ENCODE measurements at regions not wholly inside any gene's neighbourhood (a gene's known extent, or its start where the extent isn't known, plus 50 kb on each side); places are given as distances from the start of the nearest gene placed in this dataset.

DNA sequence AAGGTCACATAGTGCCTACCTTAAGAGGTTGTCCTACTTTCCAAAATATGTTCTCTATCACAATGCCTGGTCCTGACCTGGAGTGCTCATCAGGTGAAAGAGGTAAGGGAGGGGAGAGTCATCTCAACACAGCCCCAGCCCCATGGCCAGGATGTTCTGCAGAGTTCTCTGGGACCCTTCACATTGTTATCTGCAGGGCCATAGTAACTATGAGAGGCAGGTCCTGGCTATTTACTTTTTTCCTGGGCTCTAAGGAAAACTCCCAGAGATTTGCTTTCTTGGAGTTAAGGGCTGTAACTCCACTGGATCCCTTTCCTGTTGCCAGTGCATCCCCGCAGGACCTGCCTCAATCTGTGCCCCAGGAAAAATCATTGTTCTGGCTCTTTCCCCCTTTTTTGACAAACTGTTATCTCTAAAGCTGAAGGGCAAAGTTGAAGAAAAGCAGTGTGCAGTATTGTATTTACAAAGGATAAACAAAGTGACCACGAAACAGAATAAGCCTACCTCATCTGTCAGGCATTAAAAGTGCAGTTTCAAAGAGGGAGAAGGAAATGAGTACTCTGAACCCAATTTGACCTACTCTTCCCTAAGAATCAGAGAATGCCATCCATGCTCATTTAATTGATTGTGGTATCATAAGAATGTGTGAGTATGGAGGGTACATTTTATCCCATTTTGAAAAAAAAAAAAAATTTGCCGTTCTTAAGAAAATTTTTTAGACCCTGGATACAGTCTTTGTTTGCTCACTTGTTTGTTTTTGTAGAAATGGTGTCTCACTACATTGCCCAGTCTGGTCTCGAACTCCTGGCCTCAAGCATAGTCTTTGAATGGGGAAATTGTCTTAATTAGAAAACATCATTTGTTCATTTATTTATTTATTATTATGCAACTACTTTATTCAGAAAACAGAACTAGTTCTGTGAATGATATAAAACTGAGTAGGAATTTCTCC is 149.6 kb downstream of the RHOU start:
- H3K27ac Mint-ChIP-seq, result no peak overlapping the region
- no peak for DNase-seq
- H3K4me3 Mint-ChIP-seq, result no peak overlapping the region

DNA sequence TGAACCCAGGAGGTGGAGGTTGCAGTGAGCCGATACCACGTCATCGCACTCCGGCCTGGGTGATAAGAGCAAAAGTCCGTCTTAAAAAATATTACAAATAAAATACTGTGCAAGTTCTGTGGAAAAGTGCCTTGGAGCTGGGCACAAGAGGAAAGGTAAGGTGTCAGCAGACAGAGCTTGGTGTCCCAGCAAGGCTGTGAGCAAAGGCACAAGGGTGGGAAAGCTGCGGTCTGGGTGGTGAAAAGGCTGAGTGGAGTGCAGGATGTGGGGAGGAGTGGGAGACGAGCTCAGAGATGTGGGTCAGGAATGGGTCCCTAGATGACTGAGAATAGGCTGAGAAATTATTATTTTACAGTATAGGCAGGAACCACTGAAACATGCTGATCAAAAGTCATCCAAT is 150.6 kb downstream of the RHOU start:
- TF ChIP-seq, protein P1, sequence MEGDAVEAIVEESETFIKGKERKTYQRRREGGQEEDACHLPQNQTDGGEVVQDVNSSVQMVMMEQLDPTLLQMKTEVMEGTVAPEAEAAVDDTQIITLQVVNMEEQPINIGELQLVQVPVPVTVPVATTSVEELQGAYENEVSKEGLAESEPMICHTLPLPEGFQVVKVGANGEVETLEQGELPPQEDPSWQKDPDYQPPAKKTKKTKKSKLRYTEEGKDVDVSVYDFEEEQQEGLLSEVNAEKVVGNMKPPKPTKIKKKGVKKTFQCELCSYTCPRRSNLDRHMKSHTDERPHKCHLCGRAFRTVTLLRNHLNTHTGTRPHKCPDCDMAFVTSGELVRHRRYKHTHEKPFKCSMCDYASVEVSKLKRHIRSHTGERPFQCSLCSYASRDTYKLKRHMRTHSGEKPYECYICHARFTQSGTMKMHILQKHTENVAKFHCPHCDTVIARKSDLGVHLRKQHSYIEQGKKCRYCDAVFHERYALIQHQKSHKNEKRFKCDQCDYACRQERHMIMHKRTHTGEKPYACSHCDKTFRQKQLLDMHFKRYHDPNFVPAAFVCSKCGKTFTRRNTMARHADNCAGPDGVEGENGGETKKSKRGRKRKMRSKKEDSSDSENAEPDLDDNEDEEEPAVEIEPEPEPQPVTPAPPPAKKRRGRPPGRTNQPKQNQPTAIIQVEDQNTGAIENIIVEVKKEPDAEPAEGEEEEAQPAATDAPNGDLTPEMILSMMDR (IDR thresholded peaks at IDR 0.05), result no peak
- DNase-seq, result no peak
- no peak overlapping the region for H3K4me3 Mint-ChIP-seq
- no peaks in the 10 kb centered on the region for H3K27me3 Mint-ChIP-seq (ENCODE audit: insufficient read depth)
- no peaks in the 10 kb centered on the region for H3K36me3 Mint-ChIP-seq (ENCODE audit: low read depth)
- peaks cover 48% of the 10 kb centered on the region for H3K9me3 Mint-ChIP-seq
- no peaks in the 10 kb centered on the region for H3K4me1 Mint-ChIP-seq (ENCODE audit: low read depth)
- H3K27ac Mint-ChIP-seq, result no peak overlapping the region

More for the DNA sequence above, 149.6 kb downstream of the RHOU start:
- TF ChIP-seq, protein P1 (IDR thresholded peaks at IDR 0.05), result no peak
- peaks cover 45% of the 10 kb centered on the region for H3K9me3 Mint-ChIP-seq
- no peaks in the 10 kb centered on the region for H3K36me3 Mint-ChIP-seq (ENCODE audit: low read depth)
- H3K4me1 Mint-ChIP-seq (ENCODE audit: low read depth), result no peaks in the 10 kb centered on the region
- no peaks in the 10 kb centered on the region; the same call in 1 of the 2 replicates for H3K27me3 Mint-ChIP-seq (ENCODE audit: insufficient read depth)

DNA sequence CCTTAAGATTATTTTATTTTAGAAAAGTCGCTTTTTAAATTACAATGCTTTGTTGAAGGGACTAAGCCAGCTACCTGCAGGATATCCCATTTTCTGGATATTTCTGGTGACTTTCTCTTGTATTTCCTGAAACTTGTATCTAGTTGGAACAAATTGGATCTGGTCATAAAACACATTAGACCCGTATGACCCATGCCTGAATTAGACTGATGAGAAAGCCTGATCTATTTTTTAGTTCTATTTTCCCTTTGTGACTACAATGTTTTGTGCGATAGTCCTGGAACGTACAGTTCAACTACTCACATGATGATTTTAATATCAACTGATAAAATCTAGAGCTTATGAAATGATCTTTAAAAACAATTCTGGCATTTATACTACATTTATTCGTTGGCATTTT is 151.8 kb downstream of the RHOU start:
- H3K27me3 Mint-ChIP-seq (ENCODE audit: insufficient read depth), result no peaks in the 10 kb centered on the region
- H3K9me3 Mint-ChIP-seq, result peaks cover 53% of the 10 kb centered on the region
- no peak for DNase-seq
- no peak overlapping the region for H3K4me3 Mint-ChIP-seq
- TF ChIP-seq, protein P1 (IDR thresholded peaks at IDR 0.05), result no peak
- no peaks in the 10 kb centered on the region for H3K4me1 Mint-ChIP-seq (ENCODE audit: low read depth)
- H3K27ac Mint-ChIP-seq, result no peak overlapping the region
- H3K36me3 Mint-ChIP-seq (ENCODE audit: low read depth), result no peaks in the 10 kb centered on the region

DNA sequence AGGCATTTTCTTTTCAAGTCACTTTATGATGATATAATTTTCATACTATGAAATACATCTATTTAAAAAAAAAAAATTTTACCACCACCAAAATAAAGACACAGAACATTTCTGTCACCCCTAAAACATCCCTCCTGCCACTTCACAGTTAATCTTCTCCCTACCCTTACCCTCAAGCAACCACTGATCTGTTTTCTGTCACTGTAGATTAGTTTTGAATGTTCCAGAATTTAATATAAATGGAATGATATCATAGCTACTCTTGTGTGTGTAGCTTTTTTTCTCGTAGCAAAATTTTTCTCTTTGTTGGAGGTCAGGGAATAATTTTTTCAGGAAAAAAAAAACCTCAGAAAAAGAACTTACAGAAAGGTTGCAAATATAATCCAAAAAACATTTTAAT is 152.7 kb downstream of the RHOU start:
- H3K4me1 Mint-ChIP-seq (ENCODE audit: low read depth), result no peaks in the 10 kb centered on the region
- no peak overlapping the region for H3K27ac Mint-ChIP-seq
- H3K9me3 Mint-ChIP-seq, result peaks cover 46% of the 10 kb centered on the region
- no peak overlapping the region for H3K4me3 Mint-ChIP-seq
- H3K36me3 Mint-ChIP-seq (ENCODE audit: low read depth), result no peaks in the 10 kb centered on the region
- no peaks in the 10 kb centered on the region for H3K27me3 Mint-ChIP-seq (ENCODE audit: insufficient read depth)
- TF ChIP-seq, protein P1 (IDR thresholded peaks at IDR 0.05), result no peak
- no peak for DNase-seq

DNA sequence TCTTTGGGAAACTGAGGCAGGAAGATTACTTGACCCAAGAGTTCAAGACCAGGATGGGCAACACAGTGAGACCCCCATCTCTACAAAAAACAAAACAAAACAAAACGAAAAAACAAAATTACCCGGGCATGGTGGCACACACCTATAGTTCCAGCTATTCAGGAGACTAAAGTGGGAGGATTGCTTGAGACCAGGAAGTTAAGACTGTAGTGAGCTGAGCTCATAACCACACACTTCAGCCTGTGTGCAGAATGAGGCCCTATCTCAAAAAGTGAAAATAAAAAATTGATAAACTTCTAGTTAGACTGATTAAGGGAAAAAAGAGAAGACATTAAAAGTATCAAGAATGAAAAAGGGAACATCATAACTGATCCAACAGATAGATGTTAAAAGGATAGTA is 154.0 kb downstream of the RHOU start:
- no peaks in the 10 kb centered on the region for H3K4me1 Mint-ChIP-seq (ENCODE audit: low read depth)
- H3K27me3 Mint-ChIP-seq (ENCODE audit: insufficient read depth), result no peaks in the 10 kb centered on the region
- TF ChIP-seq, protein P1 (IDR thresholded peaks at IDR 0.05), result no peak
- DNase-seq, result no peak
- H3K4me3 Mint-ChIP-seq, result no peak overlapping the region
- peaks cover 36% of the 10 kb centered on the region for H3K9me3 Mint-ChIP-seq
- no peaks in the 10 kb centered on the region for H3K36me3 Mint-ChIP-seq (ENCODE audit: low read depth)
- H3K27ac Mint-ChIP-seq, result no peak overlapping the region

Measured in HFFc6 (cell line).